ENCODE measurements at regions not wholly inside any gene's neighbourhood (a gene's known extent, or its start where the extent isn't known, plus 50 kb on each side); places are given as distances from the start of the nearest gene placed in this dataset.

DNA sequence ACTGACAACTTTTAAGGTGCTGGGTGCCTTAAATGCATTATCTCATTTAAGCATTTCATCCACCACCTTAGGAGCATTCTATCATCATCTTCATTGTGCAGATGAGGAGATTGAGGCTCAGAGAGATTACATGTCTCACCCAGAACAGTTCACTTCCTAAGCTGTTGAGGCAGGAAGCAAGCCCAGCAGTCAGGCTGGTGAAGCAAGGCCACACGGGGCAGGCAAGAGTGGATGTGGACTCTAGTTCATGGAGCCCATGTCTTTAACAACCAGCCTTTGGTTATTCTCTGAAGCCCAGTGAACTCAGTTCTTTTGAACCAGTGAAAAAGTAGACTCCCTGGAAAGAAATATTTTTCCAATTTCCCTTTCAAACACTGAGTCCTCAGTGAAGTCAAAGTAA, 294.8 kb upstream of the MGAT5 start:
- H2BK20ac ChIP-seq (ENCODE audit: low read depth, low read length, poor library complexity, severe bottlenecking): no peak overlapping the region
- DNase-seq: no peak
- no peak overlapping the region for H2BK15ac ChIP-seq (ENCODE audit: low read depth, low read length)
- no peak overlapping the region for H2AK5ac ChIP-seq (ENCODE audit: insufficient read length, low read length)
- no peaks in the 10 kb centered on the region for H4K20me1 ChIP-seq (ENCODE audit: control insufficient read depth, insufficient read depth, insufficient read length)
- WGBS (ENCODE audit: extremely low coverage, insufficient read length, low lambda C conversion rate): no CpG with 5 or more reads among the region's 1 CpG
- H3K4me3 Mint-ChIP-seq: no peak overlapping the region
- no peaks in the 10 kb centered on the region for H3K79me2 ChIP-seq (ENCODE audit: insufficient read depth, low read length)
- H3K4ac ChIP-seq (ENCODE audit: low read depth, low read length): no peak overlapping the region
- no peaks in the 10 kb centered on the region for H3K27me3 ChIP-seq (ENCODE audit: insufficient read depth, low read length)
- H2BK5ac ChIP-seq (ENCODE audit: insufficient read length, low read length): no peak overlapping the region
- H3K9me3 ChIP-seq (ENCODE audit: control insufficient read depth, low read depth, low read length): no peaks in the 10 kb centered on the region
- H3K18ac ChIP-seq (ENCODE audit: insufficient read length, low read depth, low read length): no peak overlapping the region
- no peak overlapping the region for H2BK120ac ChIP-seq (ENCODE audit: low read depth, low read length, poor library complexity, severe bottlenecking)
- no peak overlapping the region for H3K4me2 ChIP-seq (ENCODE audit: insufficient read depth, insufficient read length, low read length)
- no peaks in the 10 kb centered on the region for H3K4me1 ChIP-seq (ENCODE audit: insufficient read depth, low read length)
- H3K27ac Mint-ChIP-seq: no peak overlapping the region
- H2BK12ac ChIP-seq (ENCODE audit: insufficient read length, low read depth, low read length): no peak overlapping the region
- H3K23ac ChIP-seq (ENCODE audit: insufficient read length, low read depth, low read length): no peak overlapping the region
- H3K23me2 ChIP-seq (ENCODE audit: insufficient read length, low read depth, low read length, poor library complexity, severe bottlenecking): no peaks in the 10 kb centered on the region
- TF ChIP-seq, protein P1, sequence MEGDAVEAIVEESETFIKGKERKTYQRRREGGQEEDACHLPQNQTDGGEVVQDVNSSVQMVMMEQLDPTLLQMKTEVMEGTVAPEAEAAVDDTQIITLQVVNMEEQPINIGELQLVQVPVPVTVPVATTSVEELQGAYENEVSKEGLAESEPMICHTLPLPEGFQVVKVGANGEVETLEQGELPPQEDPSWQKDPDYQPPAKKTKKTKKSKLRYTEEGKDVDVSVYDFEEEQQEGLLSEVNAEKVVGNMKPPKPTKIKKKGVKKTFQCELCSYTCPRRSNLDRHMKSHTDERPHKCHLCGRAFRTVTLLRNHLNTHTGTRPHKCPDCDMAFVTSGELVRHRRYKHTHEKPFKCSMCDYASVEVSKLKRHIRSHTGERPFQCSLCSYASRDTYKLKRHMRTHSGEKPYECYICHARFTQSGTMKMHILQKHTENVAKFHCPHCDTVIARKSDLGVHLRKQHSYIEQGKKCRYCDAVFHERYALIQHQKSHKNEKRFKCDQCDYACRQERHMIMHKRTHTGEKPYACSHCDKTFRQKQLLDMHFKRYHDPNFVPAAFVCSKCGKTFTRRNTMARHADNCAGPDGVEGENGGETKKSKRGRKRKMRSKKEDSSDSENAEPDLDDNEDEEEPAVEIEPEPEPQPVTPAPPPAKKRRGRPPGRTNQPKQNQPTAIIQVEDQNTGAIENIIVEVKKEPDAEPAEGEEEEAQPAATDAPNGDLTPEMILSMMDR (conservative IDR thresholded peaks at IDR 0.05): no peak; the same call in 2 of the 3 replicates
- H3K36me3 Mint-ChIP-seq (ENCODE audit: insufficient read depth in 1 of 3, low read depth in 3 of 3): no peaks in the 10 kb centered on the region
- no peak overlapping the region for H2AFZ ChIP-seq (ENCODE audit: low read length)
- H3K27me3 Mint-ChIP-seq (ENCODE audit: low read depth): no peaks in the 10 kb centered on the region; the same call in 1 of the 2 replicates
- no peak overlapping the region for H4K5ac ChIP-seq (ENCODE audit: insufficient read length, low read depth, low read length)
- H3T11ph ChIP-seq (ENCODE audit: low read length): no peak overlapping the region
- H3K14ac ChIP-seq (ENCODE audit: insufficient read depth, low read length): no peak overlapping the region
- H3K79me1 ChIP-seq (ENCODE audit: insufficient read depth, low read depth, low read length, poor library complexity, severe bottlenecking): no peaks in the 10 kb centered on the region
- H3K4me1 Mint-ChIP-seq: no peaks in the 10 kb centered on the region
- H4K8ac ChIP-seq (replicated peaks; ENCODE audit: insufficient read length, low read depth, low read length): no peak overlapping the region
- H3K9me3 Mint-ChIP-seq: no peaks in the 10 kb centered on the region; a peak in 1 of 5 replicates
- no peak overlapping the region for H3K27ac ChIP-seq (ENCODE audit: insufficient read length, low read depth, low read length)
- H4K91ac ChIP-seq (ENCODE audit: insufficient read length, low read depth, low read length): no peak overlapping the region
- H3K56ac ChIP-seq (ENCODE audit: insufficient read length, low read depth, low read length): no peak overlapping the region
- no peak overlapping the region for H3K9ac ChIP-seq (ENCODE audit: extremely low read depth, insufficient read length, low read length)
